ENCODE measurements at regions not wholly inside any gene's neighbourhood (a gene's known extent, or its start where the extent isn't known, plus 50 kb on each side); places are given as distances from the start of the nearest gene placed in this dataset.

DNA sequence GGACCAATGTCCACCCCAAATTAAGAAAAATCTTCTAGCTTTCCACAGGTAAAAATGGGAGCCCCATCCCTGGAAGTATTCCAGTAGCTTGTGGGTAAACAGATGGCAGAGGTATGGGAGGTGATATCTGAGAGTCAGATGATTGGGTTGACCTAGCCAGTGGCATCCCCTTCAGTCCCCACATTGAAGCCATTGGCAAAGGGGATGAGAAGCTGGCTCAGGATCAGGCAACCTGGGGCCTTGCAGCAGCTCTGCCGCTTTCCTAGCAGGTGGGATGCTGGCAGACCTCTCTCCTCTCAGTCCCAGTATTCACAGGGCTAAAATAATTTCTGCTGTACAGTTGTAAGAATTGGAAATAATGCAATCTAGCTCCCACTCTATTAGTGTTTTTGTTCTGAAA, 108.9 kb upstream of the KCNG1 start:
- Histone ChIP-seq H3K4me3 (ENCODE audit: low read depth, low read length) (no peak overlapping the region), H3K27ac (no peak overlapping the region), H3K27me3 (replicated peaks) (no peaks in the 10 kb centered on the region), H3K36me3 (replicated peaks) (no peaks in the 10 kb centered on the region)
- in situ Hi-C loops (cut with HindIII; ENCODE audit: low pct_ligation_motif_present, low sequenced_read_pairs), result no loop called here
- TF ChIP-seq, protein P1, sequence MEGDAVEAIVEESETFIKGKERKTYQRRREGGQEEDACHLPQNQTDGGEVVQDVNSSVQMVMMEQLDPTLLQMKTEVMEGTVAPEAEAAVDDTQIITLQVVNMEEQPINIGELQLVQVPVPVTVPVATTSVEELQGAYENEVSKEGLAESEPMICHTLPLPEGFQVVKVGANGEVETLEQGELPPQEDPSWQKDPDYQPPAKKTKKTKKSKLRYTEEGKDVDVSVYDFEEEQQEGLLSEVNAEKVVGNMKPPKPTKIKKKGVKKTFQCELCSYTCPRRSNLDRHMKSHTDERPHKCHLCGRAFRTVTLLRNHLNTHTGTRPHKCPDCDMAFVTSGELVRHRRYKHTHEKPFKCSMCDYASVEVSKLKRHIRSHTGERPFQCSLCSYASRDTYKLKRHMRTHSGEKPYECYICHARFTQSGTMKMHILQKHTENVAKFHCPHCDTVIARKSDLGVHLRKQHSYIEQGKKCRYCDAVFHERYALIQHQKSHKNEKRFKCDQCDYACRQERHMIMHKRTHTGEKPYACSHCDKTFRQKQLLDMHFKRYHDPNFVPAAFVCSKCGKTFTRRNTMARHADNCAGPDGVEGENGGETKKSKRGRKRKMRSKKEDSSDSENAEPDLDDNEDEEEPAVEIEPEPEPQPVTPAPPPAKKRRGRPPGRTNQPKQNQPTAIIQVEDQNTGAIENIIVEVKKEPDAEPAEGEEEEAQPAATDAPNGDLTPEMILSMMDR (IDR thresholded peaks at IDR 0.05; ENCODE audit: low read depth, low read length, missing control alignments), result no peak
- no peak for DNase-seq

DNA sequence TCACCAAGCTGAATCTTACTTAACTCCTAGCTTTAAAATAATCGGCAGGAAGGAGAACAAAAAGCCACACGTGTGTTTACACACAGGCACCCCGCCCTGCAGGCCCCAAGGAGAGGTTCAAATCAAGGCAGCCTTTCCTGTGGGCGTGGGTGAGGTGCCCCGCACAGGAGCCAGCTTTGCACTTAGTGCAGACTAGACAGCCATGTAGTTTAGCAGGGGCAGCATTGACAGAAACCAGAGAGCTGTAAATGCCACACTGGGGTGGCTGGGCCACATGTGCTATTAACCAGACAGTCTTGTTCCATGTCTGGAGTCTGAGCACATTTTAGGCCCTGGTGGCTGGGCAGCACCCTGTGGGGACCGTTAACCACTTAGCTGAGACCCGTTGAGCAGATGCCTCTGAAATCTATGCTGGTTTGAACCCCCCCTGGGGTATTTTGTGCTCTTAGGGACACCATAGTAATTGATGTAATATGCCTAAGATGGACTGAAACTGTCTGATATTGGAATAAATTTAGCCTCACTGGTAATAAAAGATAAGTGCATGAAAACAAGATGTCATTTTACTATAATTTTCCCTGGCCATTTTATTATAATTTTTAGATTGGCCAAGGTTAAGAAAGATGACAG, 106.4 kb upstream of the KCNG1 start:
- Histone ChIP-seq H3K27me3 (replicated peaks) (no peaks in the 10 kb centered on the region), H3K4me3 (ENCODE audit: low read depth, low read length) (no peak overlapping the region), H3K27ac (no peak overlapping the region), H3K36me3 (replicated peaks) (no peaks in the 10 kb centered on the region)
- in situ Hi-C loops (cut with HindIII; ENCODE audit: low pct_ligation_motif_present, low sequenced_read_pairs), result no loop called here
- no peak for DNase-seq
- TF ChIP-seq, protein P1 (IDR thresholded peaks at IDR 0.05; ENCODE audit: low read depth, low read length, missing control alignments), result no peak

DNA sequence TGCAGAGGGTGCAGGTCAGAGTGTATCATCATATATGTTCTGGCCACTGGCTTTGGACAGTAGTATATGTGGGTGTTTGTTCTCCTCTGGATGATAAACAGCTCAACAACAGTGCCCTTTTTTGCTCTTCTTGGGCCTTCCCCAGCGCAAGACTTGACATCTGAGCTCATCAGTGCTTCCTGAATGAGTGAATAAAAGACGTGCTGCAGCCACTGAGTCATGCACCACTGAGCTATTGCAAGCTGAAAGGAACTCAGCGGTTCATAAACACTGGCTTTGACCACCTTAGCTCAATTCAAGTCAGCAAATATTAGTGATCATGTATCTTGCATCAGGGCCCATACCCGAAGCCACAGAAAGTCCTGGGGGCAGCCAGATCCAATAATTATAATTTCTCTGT, 105.3 kb upstream of the KCNG1 start:
- in situ Hi-C loops (cut with HindIII; ENCODE audit: low pct_ligation_motif_present, low sequenced_read_pairs), result no loop called here
- H3K27ac ChIP-seq, result peak overlapping the region; percentile 42
- H3K36me3 ChIP-seq (replicated peaks), result no peaks in the 10 kb centered on the region
- DNase-seq, result peak; percentile 92
- TF ChIP-seq, protein P1 (IDR thresholded peaks at IDR 0.05; ENCODE audit: low read depth, low read length, missing control alignments), result no peak
- no peak overlapping the region for H3K4me3 ChIP-seq (ENCODE audit: low read depth, low read length)
- H3K27me3 ChIP-seq (replicated peaks), result no peaks in the 10 kb centered on the region

DNA sequence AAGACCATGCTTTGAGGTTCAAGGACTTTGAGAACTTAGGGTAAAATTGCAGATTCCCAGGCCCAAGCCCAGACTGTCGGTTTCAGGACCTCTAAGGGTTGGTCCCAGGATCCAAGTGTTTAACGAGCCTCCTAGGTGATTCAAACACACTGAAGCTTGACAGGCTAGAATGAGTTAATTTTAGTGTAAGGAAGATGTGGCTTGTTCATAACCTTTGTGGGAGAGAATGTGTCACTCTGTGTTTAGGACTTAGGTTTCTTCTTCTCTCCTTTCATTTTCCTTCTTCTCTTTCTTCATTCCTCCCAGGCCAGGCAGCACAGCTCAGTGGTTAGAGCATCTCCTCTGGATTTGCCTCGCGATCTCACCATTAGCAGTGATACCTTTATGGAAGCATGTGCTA, 104.8 kb upstream of the KCNG1 start:
- peak overlapping the region; percentile 42 for H3K27ac ChIP-seq
- TF ChIP-seq, protein P1 (IDR thresholded peaks at IDR 0.05; ENCODE audit: low read depth, low read length, missing control alignments), result no peak
- in situ Hi-C loops (cut with HindIII; ENCODE audit: low pct_ligation_motif_present, low sequenced_read_pairs), result no loop called here

DNA sequence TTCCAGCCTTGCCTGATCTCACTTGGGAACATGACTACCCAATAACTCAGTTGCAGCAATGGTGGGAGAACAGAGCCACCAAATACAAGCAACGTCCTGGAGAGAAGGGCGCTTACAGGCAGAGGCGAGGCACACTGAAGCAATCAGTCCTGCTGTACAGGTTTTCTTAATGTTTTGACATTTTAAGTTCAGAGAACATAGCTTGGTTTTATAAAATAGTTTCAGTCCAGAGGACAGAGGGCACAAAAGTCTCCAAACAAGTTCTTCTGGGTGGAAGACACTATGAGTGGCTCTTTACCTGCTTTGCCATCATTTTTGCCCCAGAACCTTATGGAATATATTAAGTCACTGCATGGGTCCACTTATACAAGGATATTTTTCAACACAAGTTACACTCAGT, 103.4 kb upstream of the KCNG1 start:
- no peak overlapping the region for H3K4me3 ChIP-seq (ENCODE audit: low read depth, low read length)
- H3K27ac ChIP-seq, result no peak overlapping the region
- DNase-seq, result no peak
- TF ChIP-seq, protein P1 (IDR thresholded peaks at IDR 0.05; ENCODE audit: low read depth, low read length, missing control alignments), result no peak
- H3K27me3 ChIP-seq (replicated peaks), result no peaks in the 10 kb centered on the region
- in situ Hi-C loops (cut with HindIII; ENCODE audit: low pct_ligation_motif_present, low sequenced_read_pairs), result no loop called here
- no peaks in the 10 kb centered on the region for H3K36me3 ChIP-seq (replicated peaks)

More for the DNA sequence above, 104.8 kb upstream of the KCNG1 start:
- Histone ChIP-seq H3K27me3 (replicated peaks) (no peaks in the 10 kb centered on the region), H3K4me3 (ENCODE audit: low read depth, low read length) (no peak overlapping the region), H3K36me3 (replicated peaks) (no peaks in the 10 kb centered on the region)
- no peak for DNase-seq

DNA sequence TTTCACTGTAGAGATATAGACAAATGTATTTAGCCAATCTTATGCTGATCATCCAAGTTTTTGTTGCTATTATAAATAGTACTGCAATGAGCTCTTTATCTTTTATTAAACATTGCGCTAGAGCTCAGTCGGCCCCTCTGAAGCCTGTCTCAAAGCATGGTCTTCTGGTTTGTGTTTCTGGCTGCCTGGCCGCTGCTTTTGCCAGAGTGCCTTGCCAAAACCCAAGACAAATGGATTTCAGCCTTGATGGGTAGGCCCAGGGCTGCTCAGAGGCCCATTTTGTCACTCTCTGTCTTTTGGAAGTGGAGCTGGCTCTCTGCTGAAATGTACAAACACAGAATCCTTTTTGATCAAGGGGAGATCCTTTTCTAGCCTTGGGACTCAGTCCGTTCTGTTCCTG, 102.9 kb upstream of the KCNG1 start:
- H3K4me3 ChIP-seq (ENCODE audit: low read depth, low read length), result no peak overlapping the region
- in situ Hi-C loops (cut with HindIII; ENCODE audit: low pct_ligation_motif_present, low sequenced_read_pairs), result no loop called here
- DNase-seq, result no peak
- no peaks in the 10 kb centered on the region for H3K36me3 ChIP-seq (replicated peaks)
- no peaks in the 10 kb centered on the region for H3K27me3 ChIP-seq (replicated peaks)
- H3K27ac ChIP-seq, result no peak overlapping the region
- TF ChIP-seq, protein P1 (IDR thresholded peaks at IDR 0.05; ENCODE audit: low read depth, low read length, missing control alignments), result no peak
